Suprapubic skin (tissue), 4 donors: ENCODE measurements at regions not wholly inside any gene's neighbourhood (a gene's known extent, or its start where the extent isn't known, plus 50 kb on each side); places are given as distances from the start of the nearest gene placed in this dataset.

Source experiments
- DNase-seq, 2 donors: peaks; one replicate each; pipeline ENCODE4 v3.0.0-alpha.2; 2019; ENCODE audit warnings: low spot score in 2 of 2
- H3K27ac ChIP-seq: fragments of 200-600 bp; sonication (generic); one replicate; pipeline ENCODE4 v1.5.1; 2019
- H3K27me3 ChIP-seq: fragments of 200-600 bp; sonication (generic); one replicate; pipeline ENCODE4 v1.5.1; 2019
- H3K36me3 ChIP-seq: fragments of 200-600 bp; sonication (generic); one replicate; pipeline ENCODE4 v1.5.1; 2019
- H3K4me1 ChIP-seq: fragments of 200-600 bp; sonication (generic); one replicate; pipeline ENCODE4 v1.5.1; 2019
- H3K4me3 ChIP-seq: fragments of 200-600 bp; sonication (generic); one replicate; pipeline ENCODE4 v1.5.1; 2019; ENCODE audit warnings: mild to moderate bottlenecking
- H3K9me3 ChIP-seq: fragments of 200-600 bp; sonication (generic); one replicate; pipeline ENCODE4 v1.5.1; 2019
- CTCF ChIP-seq, 2 donors: fragments of 200-600 bp in 1 of 2; fragments of 450-650 bp in 1 of 2; sonication (generic) in 1 of 2; IDR thresholded peaks; one replicate each; pipeline ENCODE4 v1.5.1; 2016 to 2019; ENCODE audit warnings: antibody characterized with exemption in 2 of 2, mild to moderate bottlenecking in 1 of 2, moderate library complexity in 1 of 2
- EP300 ChIP-seq: sonication (generic); formaldehyde crosslinking; IDR thresholded peaks from one replicate; pipeline ENCODE4 v1.6.1; 2017; ENCODE audit warnings: antibody characterized with exemption
- POLR2A ChIP-seq, 2 donors: fragments of 450-650 bp; IDR thresholded peaks; one replicate each; pipeline ENCODE4 v1.6.1; 2017; ENCODE audit warnings: antibody characterized with exemption in 2 of 2, mild to moderate bottlenecking in 2 of 2, moderate library complexity in 2 of 2
- WGBS: methylation state at CpG from one replicate; pipeline ENCODE4 v1.1.5; 2018; 5-methylcytosine and 5-hydroxymethylcytosine counted together

GRCh38 chr16:79651363-79651762, 50.8 kb upstream of the MAF start:
- Histone ChIP-seq H3K27me3 (no peaks in the 10 kb centered on the region), H3K4me3 (no peak overlapping the region), H3K4me1 (peaks cover 27% of the 10 kb centered on the region), H3K27ac (peak overlapping the region; percentile 29), H3K9me3 (no peaks in the 10 kb centered on the region), H3K36me3 (no peaks in the 10 kb centered on the region)
- 29% methylated on average over 6 of the region's 7 CpGs for WGBS
- DNase-seq, result no peak
- TF ChIP-seq EP300 (no peak), POLR2A (IDR thresholded peaks at IDR 0.05) (no peak), CTCF (IDR thresholded peaks at IDR 0.05) (peak in 1 of 2 donors; percentile 17)
